ENCODE measurements at regions not wholly inside any gene's neighbourhood (a gene's known extent, or its start where the extent isn't known, plus 50 kb on each side); places are given as distances from the start of the nearest gene placed in this dataset.
"Not testable (repeated sequence)": the region's sequence is repeated elsewhere in the genome, so short reads cannot be mapped to it uniquely, and the experiment has no call there.

DNA sequence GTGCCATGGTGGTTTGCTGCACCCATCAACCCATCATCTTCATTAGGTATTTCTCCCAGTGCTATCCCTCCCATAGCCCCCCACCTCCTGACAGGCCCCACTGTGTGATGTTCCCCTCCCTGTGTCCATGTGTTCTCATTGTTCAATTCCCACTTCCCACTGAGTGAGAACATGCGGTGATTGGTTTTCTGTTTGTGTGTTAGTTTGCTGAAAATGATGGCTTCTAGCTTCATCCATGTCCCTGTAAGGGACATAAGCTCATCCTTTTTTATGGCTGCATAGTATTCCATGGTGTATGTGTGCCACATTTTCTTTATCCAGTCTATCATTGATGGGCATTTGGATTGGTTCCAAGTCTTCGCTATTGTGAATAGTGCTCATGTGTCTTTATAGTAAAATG lies 865.9 kb upstream of the CDH10 start:
- TF ChIP-seq POLR2A (IDR thresholded peaks at IDR 0.05; ENCODE audit: low read length); GATA1 (IDR thresholded peaks at IDR 0.05; ENCODE audit: low read depth, low read length): not testable (repeated sequence)

Data from erythroblast (primary cell).